Mucosa of stomach (tissue), 1 donor: ENCODE measurements at regions not wholly inside any gene's neighbourhood (a gene's known extent, or its start where the extent isn't known, plus 50 kb on each side); places are given as distances from the start of the nearest gene placed in this dataset.

Experiments used
- H3K27me3 ChIP-seq: one replicate; pipeline ENCODE4 v1.7.0; 2013; ENCODE audit warnings: mild to moderate bottlenecking, low read length; ENCODE audit not compliant: control insufficient read depth, insufficient read depth
- H3K36me3 ChIP-seq: one replicate; pipeline ENCODE4 v1.7.0; 2013; ENCODE audit warnings: low read length; ENCODE audit not compliant: control insufficient read depth, insufficient read depth
- H3K4me1 ChIP-seq: one replicate; pipeline ENCODE4 v1.7.0; 2013; ENCODE audit warnings: mild to moderate bottlenecking, low read length; ENCODE audit not compliant: control insufficient read depth, insufficient read depth
- H3K4me3 ChIP-seq: one replicate; pipeline ENCODE4 v1.7.0; 2013; ENCODE audit warnings: low read length
- H3K9ac ChIP-seq: one replicate; pipeline ENCODE4 v1.7.0; 2013; ENCODE audit warnings: mild to moderate bottlenecking, low read length, moderate library complexity
- H3K9me3 ChIP-seq: one replicate; pipeline ENCODE4 v1.7.0; 2013; ENCODE audit warnings: mild to moderate bottlenecking, low read length, moderate library complexity; ENCODE audit not compliant: control insufficient read depth
- donor health status: Pancreatic carcinoma.

- Histone ChIP-seq H3K36me3 (no peaks in the 10 kb centered on the region), H3K4me3 (no peak overlapping the region), H3K9me3 (no peaks in the 10 kb centered on the region), H3K9ac (no peak overlapping the region), H3K4me1 (no peaks in the 10 kb centered on the region), H3K27me3 (peaks cover 7% of the 10 kb centered on the region)
These were observed 326.7 kb downstream of the PIK3R1 start for GRCh38 chr5:68542207-68542606.

GRCh38 chr5:68543212-68543611 lies 327.7 kb downstream of the PIK3R1 start:
- Histone ChIP-seq H3K4me1 (no peaks in the 10 kb centered on the region), H3K9ac (no peak overlapping the region), H3K36me3 (no peaks in the 10 kb centered on the region), H3K27me3 (peaks cover 7% of the 10 kb centered on the region), H3K9me3 (no peaks in the 10 kb centered on the region), H3K4me3 (no peak overlapping the region)

- no peaks in the 10 kb centered on the region for H3K36me3 ChIP-seq
- H3K4me3 ChIP-seq = no peak overlapping the region
- H3K9me3 ChIP-seq = no peaks in the 10 kb centered on the region
- no peaks in the 10 kb centered on the region for H3K4me1 ChIP-seq
- peaks cover 5% of the 10 kb centered on the region for H3K27me3 ChIP-seq
- no peak overlapping the region for H3K9ac ChIP-seq
These were observed 328.6 kb downstream of the PIK3R1 start for GRCh38 chr5:68544091-68544647.

GRCh38 chr5:68544648-68545552 lies 329.3 kb downstream of the PIK3R1 start:
- Histone ChIP-seq H3K9me3 (no peaks in the 10 kb centered on the region), H3K9ac (no peak overlapping the region), H3K4me1 (no peaks in the 10 kb centered on the region), H3K36me3 (no peaks in the 10 kb centered on the region), H3K27me3 (peaks cover 3% of the 10 kb centered on the region), H3K4me3 (no peak overlapping the region)

GRCh38 chr5:68545636-68546295 lies 330.2 kb downstream of the PIK3R1 start:
- Histone ChIP-seq H3K27me3 (no peaks in the 10 kb centered on the region), H3K4me1 (no peaks in the 10 kb centered on the region), H3K9ac (no peak overlapping the region), H3K36me3 (no peaks in the 10 kb centered on the region), H3K9me3 (no peaks in the 10 kb centered on the region), H3K4me3 (no peak overlapping the region)

- no peak overlapping the region for H3K9ac ChIP-seq
- no peaks in the 10 kb centered on the region for H3K4me1 ChIP-seq
- no peaks in the 10 kb centered on the region for H3K36me3 ChIP-seq
- no peaks in the 10 kb centered on the region for H3K9me3 ChIP-seq
- no peaks in the 10 kb centered on the region for H3K27me3 ChIP-seq
- no peak overlapping the region for H3K4me3 ChIP-seq
These were observed 331.5 kb downstream of the PIK3R1 start for GRCh38 chr5:68547056-68547455.

- Histone ChIP-seq H3K27me3 (no peaks in the 10 kb centered on the region), H3K9me3 (no peaks in the 10 kb centered on the region), H3K4me3 (no peak overlapping the region), H3K36me3 (no peaks in the 10 kb centered on the region), H3K9ac (no peak overlapping the region), H3K4me1 (no peaks in the 10 kb centered on the region)
These were observed 332.1 kb downstream of the PIK3R1 start for GRCh38 chr5:68547622-68548021.

- Histone ChIP-seq H3K27me3 (no peaks in the 10 kb centered on the region), H3K4me1 (no peaks in the 10 kb centered on the region), H3K9ac (no peak overlapping the region), H3K36me3 (no peaks in the 10 kb centered on the region), H3K9me3 (no peaks in the 10 kb centered on the region), H3K4me3 (no peak overlapping the region)
These were observed 333.6 kb downstream of the PIK3R1 start for GRCh38 chr5:68548959-68549676.

- H3K4me1 ChIP-seq = no peaks in the 10 kb centered on the region
- H3K36me3 ChIP-seq = no peaks in the 10 kb centered on the region
- H3K9ac ChIP-seq = no peak overlapping the region
- H3K4me3 ChIP-seq = no peak overlapping the region
- no peaks in the 10 kb centered on the region for H3K27me3 ChIP-seq
- H3K9me3 ChIP-seq = no peaks in the 10 kb centered on the region
These were observed 334.5 kb downstream of the PIK3R1 start for GRCh38 chr5:68550015-68550414.

GRCh38 chr5:68551436-68551835 lies 335.9 kb downstream of the PIK3R1 start:
- no peak overlapping the region for H3K9ac ChIP-seq

GRCh38 chr5:68554571-68555279 lies 339.2 kb downstream of the PIK3R1 start:
- Histone ChIP-seq H3K9me3 (no peaks in the 10 kb centered on the region), H3K4me1 (no peaks in the 10 kb centered on the region), H3K27me3 (no peaks in the 10 kb centered on the region)

More at GRCh38 chr5:68551436-68551835, 335.9 kb downstream of the PIK3R1 start:
- H3K4me1 ChIP-seq = no peaks in the 10 kb centered on the region
- H3K36me3 ChIP-seq = no peaks in the 10 kb centered on the region
- H3K4me3 ChIP-seq = no peak overlapping the region
- H3K27me3 ChIP-seq = no peaks in the 10 kb centered on the region
- H3K9me3 ChIP-seq = no peaks in the 10 kb centered on the region

More at GRCh38 chr5:68554571-68555279, 339.2 kb downstream of the PIK3R1 start:
- no peak overlapping the region for H3K9ac ChIP-seq
- H3K36me3 ChIP-seq = no peaks in the 10 kb centered on the region
- no peak overlapping the region for H3K4me3 ChIP-seq
